IMR-90 (cell line): ENCODE measurements at regions not wholly inside any gene's neighbourhood (a gene's known extent, or its start where the extent isn't known, plus 50 kb on each side); places are given as distances from the start of the nearest gene placed in this dataset.
"Not testable (repeated sequence)": the region's sequence is repeated elsewhere in the genome, so short reads cannot be mapped to it uniquely, and the experiment has no call there.

Source experiments
- ATAC-seq: fragments of 200-7000 bp; cut with Tn5 transposase; 2 replicates; pipeline ENCODE4 v1.9.1; 2020; ENCODE audit warnings: low read depth, mild to moderate bottlenecking, moderate library complexity
- BruUV-seq: library from RNA; stranded (reverse); fragments of 400-500 nt; replicated peaks from 2 replicates; lab custom pipeline; 2021; lab: Mats Ljungman, UMichigan
- CTCF ChIA-PET: fragments of 300-600 bp; formaldehyde crosslinking; extraction: SDS; loops from one replicate; lab custom pipeline; 2021; ENCODE audit warnings: antibody characterized with exemption; lab: Yijun Ruan, JAX
- POLR2A ChIA-PET: fragments of 300-600 bp; sonication (Branson Sonifier 250); formaldehyde crosslinking; loops from one replicate; lab custom pipeline; 2022; ENCODE audit warnings: antibody characterized with exemption; ENCODE audit not compliant: unreplicated experiment; lab: Charles Lee
- DNase-seq: peaks from one replicate; pipeline ENCODE4 v3.0.0; 2013
- H2AFZ ChIP-seq: replicated peaks from 2 replicates; pipeline ENCODE3; 2013; ENCODE audit warnings: low read length, mild to moderate bottlenecking; ENCODE audit not compliant: poor library complexity
- H2AK5ac ChIP-seq: 2 replicates; pipeline ENCODE4 v1.6.1; 2013; ENCODE audit warnings: low read depth, low read length, inconsistent platforms
- H2AK9ac ChIP-seq: replicated peaks from 2 replicates; pipeline ENCODE3; 2013; ENCODE audit warnings: mild to moderate bottlenecking, low read depth, low read length, moderate library complexity; ENCODE audit not compliant: poor library complexity
- H2BK120ac ChIP-seq: 2 replicates; pipeline ENCODE4 v1.6.1; 2013; ENCODE audit warnings: low read depth, low read length, inconsistent platforms
- H2BK15ac ChIP-seq: 3 replicates; pipeline ENCODE4 v1.6.1; 2013; ENCODE audit warnings: low read depth, low read length, inconsistent platforms
- H2BK20ac ChIP-seq: 2 replicates; pipeline ENCODE4 v1.6.1; 2013; ENCODE audit warnings: low read depth, mild to moderate bottlenecking, inconsistent platforms, low read length, moderate library complexity
- H2BK5ac ChIP-seq: 2 replicates; pipeline ENCODE4 v1.6.1; 2013; ENCODE audit warnings: mild to moderate bottlenecking, low read depth, low read length, inconsistent platforms; ENCODE audit not compliant: poor library complexity, severe bottlenecking
- H3K14ac ChIP-seq: replicated peaks from 2 replicates; pipeline ENCODE4 v1.6.1; 2013; ENCODE audit warnings: low read depth, low read length, inconsistent platforms
- H3K18ac ChIP-seq: 2 replicates; pipeline ENCODE4 v1.6.1; 2013; ENCODE audit warnings: low read depth, low read length, control low read depth
- H3K23ac ChIP-seq: 2 replicates; pipeline ENCODE4 v1.6.1; 2013; ENCODE audit warnings: low read depth, low read length, inconsistent platforms
- H3K27ac ChIP-seq: 2 replicates; pipeline ENCODE4 v1.5.1; 2013; ENCODE audit warnings: mild to moderate bottlenecking, control low read depth, low read length; ENCODE audit not compliant: insufficient read depth
- H3K27me3 ChIP-seq: 2 replicates; pipeline ENCODE4 v1.6.1; 2013; ENCODE audit warnings: low read length; ENCODE audit not compliant: control insufficient read depth, insufficient read depth
- H3K36me3 ChIP-seq: 2 replicates; pipeline ENCODE4 v1.6.1; 2013; ENCODE audit warnings: low read length, mixed read lengths; ENCODE audit not compliant: control insufficient read depth, insufficient read depth
- H3K4ac ChIP-seq: 2 replicates; pipeline ENCODE4 v1.6.1; 2013; ENCODE audit warnings: low read depth, low read length, inconsistent platforms
- H3K4me1 ChIP-seq: 2 replicates; pipeline ENCODE4 v1.6.1; 2013; ENCODE audit warnings: low read length, mixed read lengths; ENCODE audit not compliant: control insufficient read depth, insufficient read depth
- H3K4me2 ChIP-seq: 2 replicates; pipeline ENCODE4 v1.6.1; 2013; ENCODE audit warnings: low read depth, mild to moderate bottlenecking, control low read depth, low read length, moderate library complexity
- H3K4me3 ChIP-seq: 2 replicates; pipeline ENCODE4 v1.5.1; 2013; ENCODE audit warnings: low read depth, mild to moderate bottlenecking, control low read depth, low read length, moderate library complexity; ENCODE audit not compliant: insufficient read depth
- H3K56ac ChIP-seq: 2 replicates; pipeline ENCODE4 v1.6.1; 2013; ENCODE audit warnings: low read length, inconsistent platforms; ENCODE audit not compliant: insufficient read depth; ENCODE audit errors: extremely low read depth
- H3K79me1 ChIP-seq, 2 experiments: 2 replicates each; pipeline ENCODE4 v1.6.1; 2013; ENCODE audit warnings: low read length in 2 of 2, inconsistent platforms in 1 of 2, low read depth in 1 of 2
- H3K9ac ChIP-seq: 2 replicates; pipeline ENCODE4 v1.6.1; 2013; ENCODE audit warnings: low read depth, low read length, control low read depth
- H3K9me1 ChIP-seq: 2 replicates; pipeline ENCODE4 v1.6.1; 2013; ENCODE audit warnings: low read length, inconsistent platforms; ENCODE audit not compliant: insufficient read depth
- H3K9me3 ChIP-seq: 2 replicates; pipeline ENCODE4 v1.6.1; 2013; ENCODE audit warnings: low read length; ENCODE audit not compliant: control insufficient read depth, insufficient read depth
- H4K20me1 ChIP-seq: 2 replicates; pipeline ENCODE4 v1.6.1; 2013; ENCODE audit warnings: low read length, inconsistent platforms; ENCODE audit not compliant: insufficient read depth
- H4K5ac ChIP-seq: 2 replicates; pipeline ENCODE4 v1.6.1; 2013; ENCODE audit warnings: mild to moderate bottlenecking, low read depth, low read length, control low read depth
- H4K8ac ChIP-seq, 2 experiments: 2 replicates each; pipeline ENCODE4 v1.6.1; 2013; ENCODE audit warnings: low read depth in 2 of 2, low read length in 2 of 2, control low read depth in 1 of 2, inconsistent platforms in 1 of 2
- H4K91ac ChIP-seq: 2 replicates; pipeline ENCODE4 v1.6.1; 2013; ENCODE audit warnings: low read depth, low read length, inconsistent platforms; ENCODE audit not compliant: insufficient read depth
- MAFK ChIP-seq: IDR thresholded peaks from 2 replicates; pipeline ENCODE4 v1.6.1; 2012; ENCODE audit warnings: low read depth, low read length, improper control_type of control experiment
- SMC3 ChIP-seq: fragments of 150-350 bp; IDR thresholded peaks from 2 replicates; pipeline ENCODE4 v1.6.1; 2016; ENCODE audit warnings: low read depth, mild to moderate bottlenecking, antibody characterized with exemption, low read length, moderate library complexity
- WGBS, 2 experiments: methylation state at CpG; one replicate each; pipeline versions ENCODE4 v1.1.5 to v1.1.7; 2013; ENCODE audit warnings: missing lambda C conversion rate in 2 of 2; ENCODE audit not compliant: insufficient read length in 1 of 2; ENCODE audit errors: extremely low coverage in 2 of 2; 5-methylcytosine and 5-hydroxymethylcytosine counted together
- dilution Hi-C: fragments of 300-500 bp; cut with HindIII; formaldehyde crosslinking; loops from one replicate; pipeline ENCODE4 v1.14.3; 2018; ENCODE audit warnings: low sequenced_read_pairs; ENCODE audit not compliant: unreplicated experiment
- in situ Hi-C: fragments of 300-500 bp; cut with MboI; formaldehyde crosslinking; loops from 3 replicates; pipeline ENCODE4 v1.14.3; 2019; ENCODE audit warnings: low sequenced_read_pairs, inconsistent platforms, mixed read lengths
- intact Hi-C: fragments of 100-400 bp; cut with micrococcal nuclease; formaldehyde crosslinking; loops from 2 replicates; pipeline ENCODE4 v1.10.0; 2022

DNA sequence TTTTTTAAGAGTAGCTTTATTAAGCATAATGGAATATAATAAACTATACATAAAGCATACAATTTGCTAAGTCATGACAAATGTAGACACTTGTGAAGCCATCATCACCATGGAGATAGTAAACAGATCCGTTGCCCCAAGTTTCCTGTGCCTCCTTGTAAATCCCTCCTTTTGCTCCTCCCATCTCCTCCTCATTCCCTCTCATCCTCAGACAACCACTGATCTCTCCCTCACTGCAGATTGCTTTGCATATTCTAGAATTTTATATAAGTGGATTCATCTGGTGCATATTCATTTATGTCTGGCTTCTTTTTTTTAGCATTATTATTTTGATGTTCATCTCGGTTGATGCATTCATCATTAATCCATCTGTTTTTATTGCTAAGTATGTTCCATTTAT, 67.0 kb downstream of the CYTL1 start:
- no TSS peak for BruUV-seq
- H3K14ac ChIP-seq, result no peak overlapping the region
- WGBS, 2 experiments, result no CpG with 5 or more reads among the region's 2 CpGs
- H2BK5ac ChIP-seq, result no peak overlapping the region
- no peak overlapping the region for H3K56ac ChIP-seq
- no peak overlapping the region for H3K4me2 ChIP-seq
- H3K9me3 ChIP-seq, result no peaks in the 10 kb centered on the region
- H2BK120ac ChIP-seq, result no peak overlapping the region
- no peaks in the 10 kb centered on the region for H3K4me1 ChIP-seq
- no peak overlapping the region for H2AK5ac ChIP-seq
- no peak overlapping the region for H2AK9ac ChIP-seq
- H3K4me3 ChIP-seq, result no peak overlapping the region
- in situ Hi-C loops, result no loop called here
- POLR2A ChIA-PET, result no interaction called here
- TF ChIP-seq SMC3 (no peak), MAFK (no peak)
- no peak overlapping the region for H4K8ac ChIP-seq
- H3K27me3 ChIP-seq, result peaks cover 10% of the 10 kb centered on the region
- no peak overlapping the region for H4K91ac ChIP-seq
- dilution Hi-C loops, result no loop called here
- no peak overlapping the region for H3K27ac ChIP-seq
- ATAC-seq, result no peak
- no peaks in the 10 kb centered on the region for H3K79me1 ChIP-seq
- no peak overlapping the region for H2BK20ac ChIP-seq
- no peak overlapping the region for H3K18ac ChIP-seq
- no peak overlapping the region for H3K4ac ChIP-seq
- no peaks in the 10 kb centered on the region for H3K36me3 ChIP-seq
- no peaks in the 10 kb centered on the region for H4K20me1 ChIP-seq
- no peak overlapping the region for H4K5ac ChIP-seq
- CTCF ChIA-PET, result no interaction called here
- H2AFZ ChIP-seq, result no peak overlapping the region
- intact Hi-C loops, result no loop called here
- no peak for DNase-seq
- H3K9ac ChIP-seq, result no peak overlapping the region
- H3K23ac ChIP-seq, result no peak overlapping the region
- no peaks in the 10 kb centered on the region for H3K9me1 ChIP-seq
- no peak overlapping the region for H2BK15ac ChIP-seq

DNA sequence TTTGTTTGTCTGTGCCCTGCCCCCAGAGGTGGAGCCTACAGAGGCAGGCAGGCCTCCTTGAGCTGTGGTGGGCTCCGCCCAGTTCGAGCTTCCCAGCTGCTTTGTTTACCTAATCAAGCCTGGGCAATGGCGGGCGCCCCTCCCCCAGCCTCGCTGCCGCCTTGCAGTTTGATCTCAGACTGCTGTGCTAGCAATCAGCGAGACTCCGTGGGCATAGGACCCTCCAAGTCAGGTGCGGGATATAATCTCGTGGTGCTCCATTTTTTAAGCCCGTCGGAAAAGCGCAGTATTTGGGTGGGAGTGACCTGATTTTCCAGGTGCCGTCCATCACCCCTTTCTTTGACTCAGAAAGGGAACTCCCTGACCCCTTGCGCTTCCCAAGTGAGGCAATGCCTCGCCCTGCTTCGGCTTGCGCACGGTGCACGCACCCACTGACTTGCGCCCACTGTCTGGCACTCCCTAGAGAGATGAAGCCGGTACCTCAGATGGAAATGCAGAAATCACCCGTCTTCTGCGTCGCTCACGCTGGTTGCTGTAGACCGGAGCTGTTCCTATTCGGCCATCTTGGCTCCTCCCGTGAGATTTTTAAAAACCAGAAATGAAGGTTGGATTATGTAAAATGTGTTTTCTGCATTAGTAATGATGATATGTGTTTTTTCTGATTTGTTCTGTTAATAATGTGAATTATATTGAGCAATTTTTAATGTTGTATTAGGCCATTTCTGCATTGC, 59.7 kb downstream of the CYTL1 start:
- H3K9ac ChIP-seq, H2BK20ac ChIP-seq, BruUV-seq, in situ Hi-C loops, ATAC-seq, H3K14ac ChIP-seq, H2BK120ac ChIP-seq, H3K9me3 ChIP-seq, H2AFZ ChIP-seq, H4K20me1 ChIP-seq, H3K27ac ChIP-seq, H3K27me3 ChIP-seq, H3K79me1 ChIP-seq, intact Hi-C loops, H3K18ac ChIP-seq, H3K4me1 ChIP-seq, dilution Hi-C loops, H3K9me1 ChIP-seq, H3K4me3 ChIP-seq, H3K4ac ChIP-seq, H3K36me3 ChIP-seq, H2AK9ac ChIP-seq, DNase-seq, H3K23ac ChIP-seq, H2BK15ac ChIP-seq, CTCF ChIA-PET, H2BK5ac ChIP-seq, H4K8ac ChIP-seq, H3K56ac ChIP-seq, H2AK5ac ChIP-seq, H4K5ac ChIP-seq, H4K91ac ChIP-seq, POLR2A ChIA-PET, H3K4me2 ChIP-seq: not testable (repeated sequence)
- 96% methylated on average over 9 of the region's 29 CpGs; no CpG with 5 or more reads in 1 of the 2 experiments for WGBS, 2 experiments
